ENCODE measurements at regions not wholly inside any gene's neighbourhood (a gene's known extent, or its start where the extent isn't known, plus 50 kb on each side); places are given as distances from the start of the nearest gene placed in this dataset.

GRCh38 chr4:123640824-123641223 lies 244.2 kb downstream of the SPRY1 start:
- TF ChIP-seq CTCF (IDR thresholded peaks at IDR 0.05; ENCODE audit: insufficient read depth, low read depth, low read length, missing control alignments), result no peak
- no peak overlapping the region for H3K4me3 ChIP-seq (ENCODE audit: low read depth, low read length)
- DNase-seq (ENCODE audit: low read depth), result no peak

GRCh38 chr4:123643691-123644090 lies 247.1 kb downstream of the SPRY1 start:
- no peak for TF ChIP-seq CTCF (IDR thresholded peaks at IDR 0.05; ENCODE audit: insufficient read depth, low read depth, low read length, missing control alignments)
- no peak for DNase-seq (ENCODE audit: low read depth)
- no peak overlapping the region for H3K4me3 ChIP-seq (ENCODE audit: low read depth, low read length)

- TF ChIP-seq CTCF (IDR thresholded peaks at IDR 0.05; ENCODE audit: insufficient read depth, low read depth, low read length, missing control alignments), result no peak
- DNase-seq (ENCODE audit: low read depth), result peak; percentile 43
Observed at GRCh38 chr4:123649250-123649644, 252.7 kb downstream of the SPRY1 start.

GRCh38 chr4:123649645-123650391 lies 253.2 kb downstream of the SPRY1 start:
- H3K4me3 ChIP-seq (ENCODE audit: low read depth, low read length), result no peak overlapping the region
- TF ChIP-seq CTCF (IDR thresholded peaks at IDR 0.05; ENCODE audit: insufficient read depth, low read depth, low read length, missing control alignments), result no peak
- no peak for DNase-seq (ENCODE audit: low read depth)

More at GRCh38 chr4:123649250-123649644, 252.7 kb downstream of the SPRY1 start:
- no peak overlapping the region for H3K4me3 ChIP-seq (ENCODE audit: low read depth, low read length)

- no peak for TF ChIP-seq CTCF (IDR thresholded peaks at IDR 0.05; ENCODE audit: insufficient read depth, low read depth, low read length, missing control alignments)
- H3K4me3 ChIP-seq (ENCODE audit: low read depth, low read length), result no peak overlapping the region
- DNase-seq (ENCODE audit: low read depth), result no peak
Observed at GRCh38 chr4:123651066-123651465, 254.5 kb downstream of the SPRY1 start.

- H3K4me3 ChIP-seq (ENCODE audit: low read depth, low read length), result no peak overlapping the region
- TF ChIP-seq CTCF (IDR thresholded peaks at IDR 0.05; ENCODE audit: insufficient read depth, low read depth, low read length, missing control alignments), result no peak
- no peak for DNase-seq (ENCODE audit: low read depth)
Observed at GRCh38 chr4:123651536-123652180, 255.1 kb downstream of the SPRY1 start.

All from GM12865 (cell line).